Activated CD4-positive, alpha-beta T cell treated with anti-CD3 and anti-CD28 coated beads, Interleukin-2, Interleukin-4, amounts not matched to agents 100 ng/mL and 50 ng/mL, durations not matched to agents 16 hours and 8 hours (primary cell): ENCODE measurements at regions not wholly inside any gene's neighbourhood (a gene's known extent, or its start where the extent isn't known, plus 50 kb on each side); places are given as distances from the start of the nearest gene placed in this dataset.

Experiments
- DNase-seq: peaks from one replicate; pipeline ENCODE4 v3.0.0-alpha.2; 2020; ENCODE audit warnings: low spot score

- no peak for DNase-seq
These were observed 58.9 kb downstream of the NUDT11 start for GRCh38 chrX:51437521-51437920.

GRCh38 chrX:51435101-51435500 lies 61.3 kb downstream of the NUDT11 start:
- DNase-seq: no peak

- no peak for DNase-seq
These were observed 74.3 kb downstream of the NUDT11 start for GRCh38 chrX:51421972-51422597.

- peak; percentile 41 for DNase-seq
These were observed 75.8 kb downstream of the NUDT11 start for GRCh38 chrX:51420610-51421009.

GRCh38 chrX:51408462-51408861 lies 75.8 kb downstream of the NUDT10 start:
- DNase-seq: no peak

- DNase-seq: no peak
These were observed 75.1 kb downstream of the NUDT10 start for GRCh38 chrX:51407520-51408409.

- no peak for DNase-seq
These were observed 74.3 kb downstream of the NUDT10 start for GRCh38 chrX:51406688-51407519.

GRCh38 chrX:51404445-51404844 lies 71.8 kb downstream of the NUDT10 start:
- DNase-seq: no peak

GRCh38 chrX:51395810-51396728 lies 63.4 kb downstream of the NUDT10 start:
- peak; percentile 16 for DNase-seq

- no peak for DNase-seq
These were observed 62.8 kb downstream of the NUDT10 start for GRCh38 chrX:51395480-51395809.
